GM13976 (cell line): ENCODE measurements at regions not wholly inside any gene's neighbourhood (a gene's known extent, or its start where the extent isn't known, plus 50 kb on each side); places are given as distances from the start of the nearest gene placed in this dataset.

Source experiments
- DNase-seq: peaks from one replicate; pipeline ENCODE4 v3.0.0; 2012; ENCODE audit warnings: low spot score
- in situ Hi-C: fragments of 300-500 bp; cut with MboI; formaldehyde crosslinking; loops from one replicate; pipeline ENCODE4 v1.12.0; 2022; ENCODE audit warnings: low sequenced_read_pairs, mixed read lengths, inconsistent platforms; ENCODE audit not compliant: unreplicated experiment
- TF ChIP-seq, protein P1 (sequence below): IDR thresholded peaks from 2 replicates; pipeline ENCODE4 v1.5.1; 2012; ENCODE audit warnings: borderline replicate concordance, mild to moderate bottlenecking; ENCODE audit not compliant: insufficient read depth; ENCODE audit errors: extremely low read depth, missing control alignments, control extremely low read depth

GRCh38 chr12:97940629-97941028 lies 478.0 kb downstream of the RMST start:
- TF ChIP-seq, protein P1, sequence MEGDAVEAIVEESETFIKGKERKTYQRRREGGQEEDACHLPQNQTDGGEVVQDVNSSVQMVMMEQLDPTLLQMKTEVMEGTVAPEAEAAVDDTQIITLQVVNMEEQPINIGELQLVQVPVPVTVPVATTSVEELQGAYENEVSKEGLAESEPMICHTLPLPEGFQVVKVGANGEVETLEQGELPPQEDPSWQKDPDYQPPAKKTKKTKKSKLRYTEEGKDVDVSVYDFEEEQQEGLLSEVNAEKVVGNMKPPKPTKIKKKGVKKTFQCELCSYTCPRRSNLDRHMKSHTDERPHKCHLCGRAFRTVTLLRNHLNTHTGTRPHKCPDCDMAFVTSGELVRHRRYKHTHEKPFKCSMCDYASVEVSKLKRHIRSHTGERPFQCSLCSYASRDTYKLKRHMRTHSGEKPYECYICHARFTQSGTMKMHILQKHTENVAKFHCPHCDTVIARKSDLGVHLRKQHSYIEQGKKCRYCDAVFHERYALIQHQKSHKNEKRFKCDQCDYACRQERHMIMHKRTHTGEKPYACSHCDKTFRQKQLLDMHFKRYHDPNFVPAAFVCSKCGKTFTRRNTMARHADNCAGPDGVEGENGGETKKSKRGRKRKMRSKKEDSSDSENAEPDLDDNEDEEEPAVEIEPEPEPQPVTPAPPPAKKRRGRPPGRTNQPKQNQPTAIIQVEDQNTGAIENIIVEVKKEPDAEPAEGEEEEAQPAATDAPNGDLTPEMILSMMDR: no peak
- in situ Hi-C loops: no loop called here
- DNase-seq: no peak

GRCh38 chr12:97941686-97942354 lies 479.2 kb downstream of the RMST start:
- no peak for DNase-seq
- TF ChIP-seq, protein P1: no peak
- in situ Hi-C loops: no loop called here

GRCh38 chr12:97943359-97943758 lies 480.8 kb downstream of the RMST start:
- in situ Hi-C loops: no loop called here
- TF ChIP-seq, protein P1: no peak
- DNase-seq: no peak

DNA sequence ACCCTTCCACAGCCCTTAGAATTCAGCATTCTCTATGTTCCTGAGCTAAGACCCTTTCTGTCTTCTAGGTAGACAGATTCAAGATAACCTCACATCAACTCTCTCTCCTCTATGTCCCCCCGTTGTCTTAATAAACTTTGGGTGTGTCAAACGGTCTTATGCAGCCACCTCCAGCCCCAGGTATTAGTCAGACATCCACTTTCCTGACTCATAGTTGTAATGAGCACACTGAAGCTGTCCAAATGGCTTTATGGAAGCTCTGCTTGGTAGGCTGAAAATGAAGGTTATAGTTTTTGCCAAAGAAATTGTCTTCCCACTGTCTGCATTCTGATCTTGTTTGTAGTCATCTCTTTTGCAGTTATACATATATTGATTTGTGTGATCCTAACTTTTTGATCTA lies 482.0 kb downstream of the RMST start:
- in situ Hi-C loops: no loop called here
- TF ChIP-seq, protein P1: no peak
- DNase-seq: no peak

GRCh38 chr12:97946701-97947100 lies 484.1 kb downstream of the RMST start:
- DNase-seq: no peak
- TF ChIP-seq, protein P1: no peak
- in situ Hi-C loops: no loop called here

DNA sequence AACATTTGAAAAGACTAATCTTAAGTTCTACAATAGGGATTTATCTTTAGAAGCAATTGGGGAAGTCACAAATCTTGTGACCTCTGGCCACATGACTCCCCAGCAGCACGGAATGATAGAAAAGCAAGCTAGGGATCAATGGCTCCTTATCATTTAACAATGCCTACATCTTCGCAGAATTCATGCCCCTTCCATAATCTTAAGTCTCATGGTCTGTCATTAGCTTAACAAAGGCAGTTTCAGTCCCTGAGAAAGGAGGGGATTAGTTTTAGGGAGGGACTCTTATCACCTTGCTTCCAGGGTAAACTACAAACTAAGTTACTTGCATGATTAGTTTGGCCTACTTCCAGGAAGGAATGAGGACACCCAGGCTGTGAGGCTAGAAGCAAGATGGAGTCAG lies 486.0 kb downstream of the RMST start:
- TF ChIP-seq, protein P1: no peak
- no peak for DNase-seq
- in situ Hi-C loops: no loop called here
